ENCODE measurements at regions not wholly inside any gene's neighbourhood (a gene's known extent, or its start where the extent isn't known, plus 50 kb on each side); places are given as distances from the start of the nearest gene placed in this dataset.
"Not testable (repeated sequence)": the region's sequence is repeated elsewhere in the genome, so short reads cannot be mapped to it uniquely, and the experiment has no call there.

DNA sequence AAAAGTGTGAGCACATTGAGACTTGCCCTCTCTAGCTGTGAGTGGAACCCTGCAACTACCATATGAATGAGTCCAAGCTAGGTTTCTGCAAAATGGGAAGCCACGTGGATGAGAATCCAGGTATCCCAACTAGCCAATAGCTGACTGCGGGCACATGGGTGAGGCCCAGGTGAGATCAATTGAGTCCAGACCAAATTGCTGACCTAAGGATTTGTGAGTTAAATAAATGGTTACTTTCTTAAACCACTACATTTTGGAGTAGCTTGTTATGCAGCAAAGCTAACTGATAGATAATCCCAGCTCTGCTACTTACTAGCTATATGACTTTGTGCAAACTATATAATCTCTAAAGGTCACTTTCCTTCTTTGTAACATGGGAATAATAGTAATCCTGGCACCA, 150.3 kb upstream of the LCORL start:
- no peak overlapping the region for H3K4me3 ChIP-seq (ENCODE audit: control insufficient read depth, low read depth, low read length)
- TF ChIP-seq, protein P1, sequence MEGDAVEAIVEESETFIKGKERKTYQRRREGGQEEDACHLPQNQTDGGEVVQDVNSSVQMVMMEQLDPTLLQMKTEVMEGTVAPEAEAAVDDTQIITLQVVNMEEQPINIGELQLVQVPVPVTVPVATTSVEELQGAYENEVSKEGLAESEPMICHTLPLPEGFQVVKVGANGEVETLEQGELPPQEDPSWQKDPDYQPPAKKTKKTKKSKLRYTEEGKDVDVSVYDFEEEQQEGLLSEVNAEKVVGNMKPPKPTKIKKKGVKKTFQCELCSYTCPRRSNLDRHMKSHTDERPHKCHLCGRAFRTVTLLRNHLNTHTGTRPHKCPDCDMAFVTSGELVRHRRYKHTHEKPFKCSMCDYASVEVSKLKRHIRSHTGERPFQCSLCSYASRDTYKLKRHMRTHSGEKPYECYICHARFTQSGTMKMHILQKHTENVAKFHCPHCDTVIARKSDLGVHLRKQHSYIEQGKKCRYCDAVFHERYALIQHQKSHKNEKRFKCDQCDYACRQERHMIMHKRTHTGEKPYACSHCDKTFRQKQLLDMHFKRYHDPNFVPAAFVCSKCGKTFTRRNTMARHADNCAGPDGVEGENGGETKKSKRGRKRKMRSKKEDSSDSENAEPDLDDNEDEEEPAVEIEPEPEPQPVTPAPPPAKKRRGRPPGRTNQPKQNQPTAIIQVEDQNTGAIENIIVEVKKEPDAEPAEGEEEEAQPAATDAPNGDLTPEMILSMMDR (conservative IDR thresholded peaks at IDR 0.05; ENCODE audit: control insufficient read depth, insufficient read depth, low read depth, low read length) = no peak
- DNase-seq (ENCODE audit: low read depth) = no peak

DNA sequence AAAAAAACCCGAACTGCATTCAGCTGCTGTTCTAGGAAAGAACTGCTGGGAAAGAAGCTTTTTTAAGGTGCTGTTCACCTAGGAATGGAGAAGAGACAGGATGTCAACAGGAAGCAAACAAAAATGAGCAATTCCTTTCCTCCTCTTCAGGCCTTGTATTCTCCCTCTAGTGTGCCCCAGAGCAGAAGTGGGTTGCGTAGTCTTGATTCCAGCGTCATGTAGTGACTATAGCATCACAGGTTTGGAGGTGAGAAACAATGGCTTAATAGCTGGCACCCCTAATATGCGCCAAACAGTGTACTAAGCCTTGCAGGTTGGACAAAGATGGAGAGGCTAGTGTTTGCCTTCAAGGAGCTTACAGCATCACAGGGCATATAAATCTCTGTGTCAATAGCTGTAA, 146.3 kb upstream of the LCORL start:
- DNase-seq (ENCODE audit: low read depth) = no peak

DNA sequence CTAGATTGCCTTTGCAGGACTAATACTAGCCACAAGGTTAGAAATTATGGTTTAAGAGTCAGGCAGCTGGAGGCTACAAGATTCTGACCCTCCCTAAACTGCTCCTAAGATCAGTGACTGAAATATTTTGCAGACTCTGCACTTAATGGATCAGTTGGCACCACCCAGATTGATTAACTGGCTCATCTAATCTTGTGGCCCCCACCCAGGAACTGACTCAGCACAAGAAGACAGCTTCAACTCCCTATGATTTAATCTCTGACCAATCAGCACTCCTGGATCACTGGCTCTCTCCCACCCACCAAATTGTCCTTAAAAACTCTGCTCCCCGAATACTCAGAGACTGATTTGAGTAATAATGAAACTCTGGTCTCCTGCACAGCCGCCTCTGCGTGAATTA, 145.4 kb upstream of the LCORL start:
- DNase-seq (ENCODE audit: low read depth) = no peak
- no peak overlapping the region for H3K4me3 ChIP-seq (ENCODE audit: control insufficient read depth, low read depth, low read length)
- TF ChIP-seq, protein P1 (conservative IDR thresholded peaks at IDR 0.05; ENCODE audit: control insufficient read depth, insufficient read depth, low read depth, low read length) = no peak

More for the DNA sequence above, 146.3 kb upstream of the LCORL start:
- H3K4me3 ChIP-seq (ENCODE audit: control insufficient read depth, low read depth, low read length) = no peak overlapping the region
- TF ChIP-seq, protein P1 (conservative IDR thresholded peaks at IDR 0.05; ENCODE audit: control insufficient read depth, insufficient read depth, low read depth, low read length) = no peak

DNA sequence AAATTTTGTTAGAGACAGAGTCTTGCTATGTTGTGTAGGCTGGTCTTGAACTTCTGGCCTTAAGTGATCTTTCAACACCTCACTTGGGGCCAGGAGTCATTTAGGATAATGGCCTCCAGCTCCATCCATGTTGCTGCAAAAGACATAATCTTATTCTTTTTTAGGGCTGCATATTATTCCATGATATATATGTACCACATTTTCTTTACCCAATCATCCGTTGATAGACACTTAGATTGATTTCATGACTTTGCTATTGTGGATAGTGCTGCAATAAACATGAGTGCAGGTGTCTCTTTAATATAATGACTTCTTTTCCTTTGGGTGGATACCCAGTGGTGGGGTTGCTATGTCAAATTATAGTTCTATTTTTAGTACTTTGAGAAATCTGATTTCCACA, 140.9 kb upstream of the LCORL start:
- TF ChIP-seq, protein P1 (conservative IDR thresholded peaks at IDR 0.05; ENCODE audit: control insufficient read depth, insufficient read depth, low read depth, low read length) = no peak
- no peak overlapping the region for H3K4me3 ChIP-seq (ENCODE audit: control insufficient read depth, low read depth, low read length)
- DNase-seq (ENCODE audit: low read depth) = no peak

DNA sequence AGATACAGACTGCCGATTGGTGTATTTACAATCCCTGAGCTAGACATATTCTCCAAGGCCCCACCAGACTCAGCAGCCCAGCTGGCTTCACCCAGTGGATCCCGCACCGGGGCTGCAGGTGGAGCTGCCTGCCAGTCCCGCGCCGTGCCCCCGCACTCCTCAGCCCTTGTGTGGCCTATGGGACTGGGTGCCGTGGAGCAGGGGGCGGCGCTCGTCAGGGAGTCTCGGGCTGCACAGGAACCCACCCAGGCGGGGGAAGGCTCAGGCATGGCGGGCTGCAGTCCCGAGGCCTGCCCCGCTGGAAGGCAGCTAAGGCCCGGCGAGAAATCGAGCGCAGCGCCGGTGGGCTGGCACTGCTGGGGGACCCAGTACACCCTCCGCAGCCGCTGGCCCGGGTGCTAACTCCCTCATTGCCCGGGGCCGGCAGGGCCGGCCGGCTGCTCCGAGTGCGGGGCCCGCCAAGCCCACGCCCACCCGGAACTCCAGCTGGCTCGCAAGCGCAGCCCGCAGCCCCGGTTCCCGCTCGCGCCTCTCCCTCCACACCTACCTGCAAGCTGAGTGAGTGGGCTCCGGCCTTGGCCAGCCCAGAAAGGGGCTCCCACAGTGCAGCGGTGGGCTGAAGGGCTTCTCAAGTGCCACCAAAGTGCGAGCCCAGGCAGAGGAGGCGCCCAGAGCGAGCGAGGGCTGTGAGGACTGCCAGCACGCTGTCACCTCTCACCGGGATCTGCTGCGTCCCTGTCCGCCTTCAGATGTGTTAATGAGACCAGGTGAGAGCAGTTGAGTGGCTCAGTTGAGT, 137.8 kb upstream of the LCORL start:
- not testable (repeated sequence) for H3K4me3 ChIP-seq (ENCODE audit: control insufficient read depth, low read depth, low read length); DNase-seq (ENCODE audit: low read depth)

DNA sequence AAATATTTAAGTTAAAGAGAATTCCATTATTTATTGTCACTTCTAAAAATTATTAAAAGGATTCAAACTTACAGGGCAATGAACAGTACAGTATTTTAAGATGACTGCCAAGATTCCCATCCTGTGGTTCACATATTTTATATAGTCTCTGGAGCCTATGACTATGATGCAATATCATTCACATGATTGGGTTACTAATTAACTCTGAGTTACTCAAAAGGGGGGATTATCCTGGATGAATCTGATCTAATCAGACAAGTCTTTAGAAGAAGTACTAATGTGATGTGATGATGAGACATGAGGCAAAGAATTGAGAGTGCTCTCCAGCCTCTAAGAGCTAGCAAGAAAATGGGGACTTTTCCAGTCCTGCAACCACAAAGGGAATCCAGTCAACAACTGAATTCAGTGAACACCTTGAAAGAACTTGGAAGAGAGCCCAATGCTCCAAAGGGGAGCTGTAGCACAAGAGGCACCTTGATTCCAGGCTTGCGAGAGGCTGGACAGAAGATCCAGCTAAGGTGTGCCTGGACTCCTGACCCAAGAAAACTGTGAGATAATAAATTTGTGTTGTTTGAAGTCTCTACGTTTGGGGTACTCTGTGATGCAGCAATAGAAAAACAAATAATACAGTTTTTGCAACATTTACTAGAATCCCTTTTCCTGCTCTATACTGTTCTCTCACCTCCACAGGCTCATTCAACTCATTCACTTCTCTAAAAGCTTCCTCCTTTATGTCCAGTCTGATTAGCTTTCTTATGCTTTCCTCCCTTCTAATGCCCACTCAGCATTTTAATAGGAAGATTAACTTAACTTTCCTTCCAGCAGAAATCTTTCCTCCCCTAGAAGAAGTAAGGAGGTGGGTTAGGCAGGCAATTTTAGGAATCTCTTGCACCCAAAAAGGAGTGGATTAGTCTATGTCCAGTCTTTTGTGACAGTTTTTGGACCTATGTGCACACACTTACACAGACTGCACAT, 133.8 kb upstream of the LCORL start:
- H3K4me3 ChIP-seq (ENCODE audit: control insufficient read depth, low read depth, low read length) = no peak overlapping the region
- no peak for DNase-seq (ENCODE audit: low read depth)
- TF ChIP-seq, protein P1 (conservative IDR thresholded peaks at IDR 0.05; ENCODE audit: control insufficient read depth, insufficient read depth, low read depth, low read length) = no peak
